Heart left ventricle (tissue), 13 donors: ENCODE measurements at regions not wholly inside any gene's neighbourhood (a gene's known extent, or its start where the extent isn't known, plus 50 kb on each side); places are given as distances from the start of the nearest gene placed in this dataset.

ENCODE experiments used
- POLR2A ChIP-seq, 2 donors: fragments of 450-650 bp; IDR thresholded peaks; one replicate each; pipeline ENCODE4 v1.6.1; 2017; ENCODE audit warnings: antibody characterized with exemption in 2 of 2, mild to moderate bottlenecking in 2 of 2, moderate library complexity in 2 of 2
- TF ChIP-seq, protein P1 (sequence below), 12 donors: fragments of 200-600 bp; sonication (generic) in 4 of 12; IDR thresholded peaks; one replicate each; pipeline versions ENCODE4 v1.5.0 to v1.8.0; 2018 to 2022; ENCODE audit warnings: antibody characterized with exemption in 12 of 12, mild to moderate bottlenecking in 5 of 12
- donor health status: ischemic (EF 13 %, LVEDD 7.1; RV severe dilation, severe dysfunction).
- donor health status: DM: no; HTN: yes; CAD: no.
- donor health status: DM: no; HTN: no; CAD: no.
- donor health status: ischemic (EF 25% LVEDD 6.9; RV normal size, moderate dysfunction).
- donor health status: ischemic (EF 25% LVEDD 5.7; RV mildly dilated, moderate dysfunction).
- donor health status: ischemic (EF 35%, LVEDD 5.7; RV mildly dilated, moderate dysfunction).
- donor health status: nonischemic (EF 11% LVEDD 7.7; RV severe dilation, severe dysfunction).
- donor health status: DM: yes; HTN: yes; CAD: no.
- donor health status: PGD.
- donor health status: ischemic (EF 29% LVEDD 5.4; RV normal size, mild dysfunction).
- donor health status: nonischemic (EF 23%, LVEDD 6.1; RV moderate dilation, normal function).

- TF ChIP-seq, protein P1, sequence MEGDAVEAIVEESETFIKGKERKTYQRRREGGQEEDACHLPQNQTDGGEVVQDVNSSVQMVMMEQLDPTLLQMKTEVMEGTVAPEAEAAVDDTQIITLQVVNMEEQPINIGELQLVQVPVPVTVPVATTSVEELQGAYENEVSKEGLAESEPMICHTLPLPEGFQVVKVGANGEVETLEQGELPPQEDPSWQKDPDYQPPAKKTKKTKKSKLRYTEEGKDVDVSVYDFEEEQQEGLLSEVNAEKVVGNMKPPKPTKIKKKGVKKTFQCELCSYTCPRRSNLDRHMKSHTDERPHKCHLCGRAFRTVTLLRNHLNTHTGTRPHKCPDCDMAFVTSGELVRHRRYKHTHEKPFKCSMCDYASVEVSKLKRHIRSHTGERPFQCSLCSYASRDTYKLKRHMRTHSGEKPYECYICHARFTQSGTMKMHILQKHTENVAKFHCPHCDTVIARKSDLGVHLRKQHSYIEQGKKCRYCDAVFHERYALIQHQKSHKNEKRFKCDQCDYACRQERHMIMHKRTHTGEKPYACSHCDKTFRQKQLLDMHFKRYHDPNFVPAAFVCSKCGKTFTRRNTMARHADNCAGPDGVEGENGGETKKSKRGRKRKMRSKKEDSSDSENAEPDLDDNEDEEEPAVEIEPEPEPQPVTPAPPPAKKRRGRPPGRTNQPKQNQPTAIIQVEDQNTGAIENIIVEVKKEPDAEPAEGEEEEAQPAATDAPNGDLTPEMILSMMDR (IDR thresholded peaks at IDR 0.05): no peak
- no peak for TF ChIP-seq POLR2A (IDR thresholded peaks at IDR 0.05)
Observed at GRCh38 chr1:231107600-231108326, 54.1 kb upstream of the TRIM67 start.
